IPS-15b (cell line): ENCODE measurements at regions not wholly inside any gene's neighbourhood (a gene's known extent, or its start where the extent isn't known, plus 50 kb on each side); places are given as distances from the start of the nearest gene placed in this dataset.

Source experiments
- H3K27me3 ChIP-seq: one replicate; pipeline ENCODE4 v1.6.1; 2013; ENCODE audit warnings: low read length; ENCODE audit not compliant: control insufficient read depth, insufficient read depth
- H3K36me3 ChIP-seq: one replicate; pipeline ENCODE4 v1.6.1; 2013; ENCODE audit warnings: low read length; ENCODE audit not compliant: control insufficient read depth, insufficient read depth
- H3K4me1 ChIP-seq: one replicate; pipeline ENCODE4 v1.6.1; 2013; ENCODE audit warnings: mild to moderate bottlenecking, low read length; ENCODE audit not compliant: control insufficient read depth, insufficient read depth
- H3K4me3 ChIP-seq: one replicate; pipeline ENCODE4 v1.5.1; 2013; ENCODE audit warnings: low read depth, low read length
- H3K9ac ChIP-seq: one replicate; pipeline ENCODE4 v1.6.1; 2013; ENCODE audit warnings: low read depth, mild to moderate bottlenecking, low read length
- H3K9me3 ChIP-seq: one replicate; pipeline ENCODE4 v1.6.1; 2013; ENCODE audit warnings: mild to moderate bottlenecking, low read length; ENCODE audit not compliant: control insufficient read depth, insufficient read depth

GRCh38 chr12:130076752-130077151, 85.5 kb upstream of the FZD10 start:
- Histone ChIP-seq H3K36me3 (no peaks in the 10 kb centered on the region), H3K9me3 (no peaks in the 10 kb centered on the region), H3K4me3 (no peak overlapping the region), H3K9ac (no peak overlapping the region), H3K27me3 (peaks cover 54% of the 10 kb centered on the region), H3K4me1 (peaks cover 5% of the 10 kb centered on the region)

- Histone ChIP-seq H3K27me3 (peaks cover 40% of the 10 kb centered on the region), H3K4me3 (no peak overlapping the region), H3K9ac (no peak overlapping the region), H3K36me3 (no peaks in the 10 kb centered on the region), H3K9me3 (no peaks in the 10 kb centered on the region), H3K4me1 (peaks cover 5% of the 10 kb centered on the region)
These were observed 83.4 kb upstream of the FZD10 start for GRCh38 chr12:130078852-130079251.

- Histone ChIP-seq H3K4me1 (peaks cover 5% of the 10 kb centered on the region), H3K27me3 (peaks cover 37% of the 10 kb centered on the region), H3K36me3 (no peaks in the 10 kb centered on the region), H3K9ac (no peak overlapping the region), H3K9me3 (no peaks in the 10 kb centered on the region), H3K4me3 (no peak overlapping the region)
These were observed 83.0 kb upstream of the FZD10 start for GRCh38 chr12:130079279-130079678.

GRCh38 chr12:130080205-130080604, 82.1 kb upstream of the FZD10 start:
- Histone ChIP-seq H3K4me1 (peaks cover 5% of the 10 kb centered on the region), H3K9me3 (no peaks in the 10 kb centered on the region), H3K27me3 (peaks cover 31% of the 10 kb centered on the region), H3K9ac (no peak overlapping the region), H3K4me3 (no peak overlapping the region), H3K36me3 (no peaks in the 10 kb centered on the region)

- Histone ChIP-seq H3K36me3 (no peaks in the 10 kb centered on the region), H3K27me3 (peaks cover 28% of the 10 kb centered on the region), H3K4me3 (no peak overlapping the region), H3K9ac (no peak overlapping the region), H3K9me3 (no peaks in the 10 kb centered on the region), H3K4me1 (peaks cover 2% of the 10 kb centered on the region)
These were observed 81.0 kb upstream of the FZD10 start for GRCh38 chr12:130081117-130081805.

GRCh38 chr12:130083002-130083401, 79.3 kb upstream of the FZD10 start:
- no peak overlapping the region for H3K4me3 ChIP-seq
- no peak overlapping the region for H3K9ac ChIP-seq
- H3K9me3 ChIP-seq = no peaks in the 10 kb centered on the region
- peaks cover 9% of the 10 kb centered on the region for H3K4me1 ChIP-seq
- H3K36me3 ChIP-seq = no peaks in the 10 kb centered on the region
- peaks cover 13% of the 10 kb centered on the region for H3K27me3 ChIP-seq

GRCh38 chr12:130083734-130084133, 78.5 kb upstream of the FZD10 start:
- peaks cover 9% of the 10 kb centered on the region for H3K4me1 ChIP-seq
- H3K9ac ChIP-seq = no peak overlapping the region
- no peaks in the 10 kb centered on the region for H3K36me3 ChIP-seq
- H3K4me3 ChIP-seq = no peak overlapping the region
- no peaks in the 10 kb centered on the region for H3K9me3 ChIP-seq
- peaks cover 9% of the 10 kb centered on the region for H3K27me3 ChIP-seq

GRCh38 chr12:130084359-130084758, 77.9 kb upstream of the FZD10 start:
- Histone ChIP-seq H3K9me3 (no peaks in the 10 kb centered on the region), H3K4me3 (no peak overlapping the region), H3K4me1 (peaks cover 9% of the 10 kb centered on the region), H3K27me3 (peaks cover 7% of the 10 kb centered on the region), H3K9ac (no peak overlapping the region), H3K36me3 (no peaks in the 10 kb centered on the region)

GRCh38 chr12:130086248-130086647, 76.0 kb upstream of the FZD10 start:
- Histone ChIP-seq H3K9ac (no peak overlapping the region), H3K4me1 (peaks cover 9% of the 10 kb centered on the region), H3K27me3 (peaks cover 7% of the 10 kb centered on the region), H3K36me3 (no peaks in the 10 kb centered on the region), H3K4me3 (no peak overlapping the region), H3K9me3 (no peaks in the 10 kb centered on the region)

GRCh38 chr12:130086797-130087196, 75.5 kb upstream of the FZD10 start:
- Histone ChIP-seq H3K9ac (peak overlapping the region; percentile 3), H3K4me1 (peaks cover 9% of the 10 kb centered on the region), H3K4me3 (no peak overlapping the region), H3K9me3 (no peaks in the 10 kb centered on the region), H3K27me3 (peaks cover 7% of the 10 kb centered on the region), H3K36me3 (no peaks in the 10 kb centered on the region)

GRCh38 chr12:130087222-130087621, 75.0 kb upstream of the FZD10 start:
- H3K27me3 ChIP-seq = peaks cover 7% of the 10 kb centered on the region
- H3K4me3 ChIP-seq = no peak overlapping the region
- no peaks in the 10 kb centered on the region for H3K9me3 ChIP-seq
- no peaks in the 10 kb centered on the region for H3K36me3 ChIP-seq
- H3K4me1 ChIP-seq = peaks cover 9% of the 10 kb centered on the region
- no peak overlapping the region for H3K9ac ChIP-seq

- Histone ChIP-seq H3K36me3 (no peaks in the 10 kb centered on the region), H3K4me3 (no peak overlapping the region), H3K9ac (no peak overlapping the region), H3K4me1 (peaks cover 9% of the 10 kb centered on the region), H3K9me3 (no peaks in the 10 kb centered on the region), H3K27me3 (peaks cover 7% of the 10 kb centered on the region)
These were observed 73.8 kb upstream of the FZD10 start for GRCh38 chr12:130088504-130088903.
